ENCODE measurements at regions not wholly inside any gene's neighbourhood (a gene's known extent, or its start where the extent isn't known, plus 50 kb on each side); places are given as distances from the start of the nearest gene placed in this dataset.

DNA sequence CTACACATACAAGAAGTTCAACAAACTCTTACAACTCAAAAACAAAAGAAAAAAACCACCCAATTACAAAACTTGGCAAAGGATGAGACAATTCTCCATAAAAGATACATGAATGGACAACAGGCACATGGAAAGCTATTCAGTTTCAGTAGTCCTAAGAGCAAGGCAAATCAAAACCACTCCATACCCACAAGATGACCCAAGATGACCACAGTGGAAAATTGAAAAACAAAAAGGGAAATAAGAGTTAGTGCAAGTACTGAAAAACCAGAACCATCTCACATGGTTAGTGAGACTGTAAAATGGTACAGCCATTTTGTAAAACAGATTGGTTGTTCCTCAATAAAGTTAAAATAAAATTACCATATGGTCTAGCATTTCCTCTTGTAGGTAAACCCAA is 287.1 kb upstream of the CDH9 start:
- H3K27me3 ChIP-seq = no peaks in the 10 kb centered on the region
- no peak overlapping the region for H3K27ac ChIP-seq
- TF ChIP-seq, protein P1, sequence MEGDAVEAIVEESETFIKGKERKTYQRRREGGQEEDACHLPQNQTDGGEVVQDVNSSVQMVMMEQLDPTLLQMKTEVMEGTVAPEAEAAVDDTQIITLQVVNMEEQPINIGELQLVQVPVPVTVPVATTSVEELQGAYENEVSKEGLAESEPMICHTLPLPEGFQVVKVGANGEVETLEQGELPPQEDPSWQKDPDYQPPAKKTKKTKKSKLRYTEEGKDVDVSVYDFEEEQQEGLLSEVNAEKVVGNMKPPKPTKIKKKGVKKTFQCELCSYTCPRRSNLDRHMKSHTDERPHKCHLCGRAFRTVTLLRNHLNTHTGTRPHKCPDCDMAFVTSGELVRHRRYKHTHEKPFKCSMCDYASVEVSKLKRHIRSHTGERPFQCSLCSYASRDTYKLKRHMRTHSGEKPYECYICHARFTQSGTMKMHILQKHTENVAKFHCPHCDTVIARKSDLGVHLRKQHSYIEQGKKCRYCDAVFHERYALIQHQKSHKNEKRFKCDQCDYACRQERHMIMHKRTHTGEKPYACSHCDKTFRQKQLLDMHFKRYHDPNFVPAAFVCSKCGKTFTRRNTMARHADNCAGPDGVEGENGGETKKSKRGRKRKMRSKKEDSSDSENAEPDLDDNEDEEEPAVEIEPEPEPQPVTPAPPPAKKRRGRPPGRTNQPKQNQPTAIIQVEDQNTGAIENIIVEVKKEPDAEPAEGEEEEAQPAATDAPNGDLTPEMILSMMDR (IDR thresholded peaks at IDR 0.05; ENCODE audit: low read depth, low read length) = no peak
- no peaks in the 10 kb centered on the region for H3K36me3 ChIP-seq
- no peak overlapping the region for H3K4me3 ChIP-seq
- peak in 1 of 2 donors; percentile 18 for DNase-seq (ENCODE audit: low read depth in 1 of 2, low spot score in 1 of 2)
- H3K4me1 ChIP-seq (ENCODE audit: low read depth) = no peaks in the 10 kb centered on the region
- H3K9me3 ChIP-seq (ENCODE audit: low read depth) = no peaks in the 10 kb centered on the region

- H3K9me3 ChIP-seq (ENCODE audit: low read depth) = no peaks in the 10 kb centered on the region
- H3K4me3 ChIP-seq = no peak overlapping the region
- H3K27ac ChIP-seq = no peak overlapping the region
- H3K36me3 ChIP-seq = no peaks in the 10 kb centered on the region
- TF ChIP-seq, protein P1 (IDR thresholded peaks at IDR 0.05; ENCODE audit: low read depth, low read length) = no peak
- H3K27me3 ChIP-seq = no peaks in the 10 kb centered on the region
- H3K4me1 ChIP-seq (ENCODE audit: low read depth) = no peaks in the 10 kb centered on the region
- no peak for DNase-seq (ENCODE audit: low read depth in 1 of 2, low spot score in 1 of 2)
Measured at GRCh38 chr5:27318701-27319100, 280.3 kb upstream of the CDH9 start.

- TF ChIP-seq, protein P1 (IDR thresholded peaks at IDR 0.05; ENCODE audit: low read depth, low read length) = no peak
Measured at GRCh38 chr5:27316271-27316650, 277.9 kb upstream of the CDH9 start.

DNA sequence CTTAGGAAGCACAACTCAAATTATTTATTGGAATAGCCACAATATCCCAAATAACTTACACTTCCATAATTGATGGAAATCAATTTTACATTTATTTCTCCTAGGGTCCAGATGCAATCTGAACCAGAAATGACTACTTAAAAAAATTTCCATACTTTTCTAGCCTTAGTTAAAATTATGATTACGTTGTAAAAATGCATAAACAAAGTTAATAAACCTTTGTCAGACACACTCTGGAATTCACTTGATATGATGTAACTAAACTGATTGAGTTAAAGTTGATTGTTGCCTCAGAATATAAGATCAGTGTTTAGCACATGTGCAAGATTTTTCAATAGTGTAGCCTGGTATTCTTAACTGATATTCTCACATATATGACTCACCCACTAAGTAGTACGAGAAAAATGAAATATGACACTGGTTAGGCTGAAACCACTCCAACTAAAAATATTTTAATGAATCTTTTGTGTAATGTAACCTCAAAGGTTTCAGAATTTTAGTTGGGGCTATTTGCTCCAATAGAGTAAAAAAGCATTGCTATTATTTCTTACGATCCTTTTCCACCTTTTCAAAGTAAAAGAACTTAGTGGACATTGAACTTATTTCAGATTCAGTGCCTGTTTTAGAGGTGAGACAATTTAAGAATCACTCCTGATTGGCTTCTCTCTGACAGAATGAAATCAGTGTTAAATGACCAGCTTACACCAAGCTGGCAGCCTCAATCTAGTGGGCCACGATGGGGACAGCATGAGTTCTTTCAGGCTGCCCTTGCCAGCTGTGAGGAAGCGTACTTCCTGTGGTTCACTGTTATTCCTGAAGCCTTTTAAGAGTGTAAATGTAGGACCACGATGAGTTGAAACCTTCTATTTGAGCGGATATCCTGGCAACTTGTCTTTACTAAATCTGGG is 277.2 kb upstream of the CDH9 start:
- TF ChIP-seq, protein P1 (IDR thresholded peaks at IDR 0.05; ENCODE audit: low read depth, low read length) = no peak
- H3K27ac ChIP-seq = no peak overlapping the region
- H3K4me1 ChIP-seq (ENCODE audit: low read depth) = no peaks in the 10 kb centered on the region
- H3K4me3 ChIP-seq = no peak overlapping the region
- H3K9me3 ChIP-seq (ENCODE audit: low read depth) = no peaks in the 10 kb centered on the region
- H3K27me3 ChIP-seq = no peaks in the 10 kb centered on the region
- no peaks in the 10 kb centered on the region for H3K36me3 ChIP-seq
- peak in 1 of 2 donors; percentile 67 for DNase-seq (ENCODE audit: low read depth in 1 of 2, low spot score in 1 of 2)

More at GRCh38 chr5:27316271-27316650, 277.9 kb upstream of the CDH9 start:
- Histone ChIP-seq H3K36me3 (no peaks in the 10 kb centered on the region), H3K27me3 (no peaks in the 10 kb centered on the region), H3K9me3 (ENCODE audit: low read depth) (no peaks in the 10 kb centered on the region), H3K4me3 (no peak overlapping the region), H3K27ac (no peak overlapping the region), H3K4me1 (ENCODE audit: low read depth) (no peaks in the 10 kb centered on the region)
- DNase-seq (ENCODE audit: low read depth in 1 of 2, low spot score in 1 of 2) = peak in 1 of 2 donors; percentile 80

- DNase-seq (ENCODE audit: low read depth in 1 of 2, low spot score in 1 of 2) = no peak
- no peaks in the 10 kb centered on the region for H3K9me3 ChIP-seq (ENCODE audit: low read depth)
- H3K36me3 ChIP-seq = no peaks in the 10 kb centered on the region
- TF ChIP-seq, protein P1 (IDR thresholded peaks at IDR 0.05; ENCODE audit: low read depth, low read length) = no peak
- no peaks in the 10 kb centered on the region for H3K27me3 ChIP-seq
- no peaks in the 10 kb centered on the region for H3K4me1 ChIP-seq (ENCODE audit: low read depth)
- H3K4me3 ChIP-seq = no peak overlapping the region
- H3K27ac ChIP-seq = no peak overlapping the region
Measured at GRCh38 chr5:27313549-27313948, 275.2 kb upstream of the CDH9 start.

Data from cardiac muscle cell (in vitro differentiated cells and primary cell).